ENCODE measurements at regions not wholly inside any gene's neighbourhood (a gene's known extent, or its start where the extent isn't known, plus 50 kb on each side); places are given as distances from the start of the nearest gene placed in this dataset.

- no peak for TF ChIP-seq CTCF (IDR thresholded peaks at IDR 0.05; ENCODE audit: borderline replicate concordance, extremely low read depth, low read length, poor library complexity, severe bottlenecking)
- no peak for TF ChIP-seq EZH2 (IDR thresholded peaks at IDR 0.05; ENCODE audit: borderline replicate concordance, low read depth, low read length, severe bottlenecking)
These were observed 103.1 kb upstream of the ISL1 start for GRCh38 chr5:51279983-51280706.

Data from DND-41 (cell line).